Gastrocnemius medialis (tissue), 4 donors: ENCODE measurements at regions not wholly inside any gene's neighbourhood (a gene's known extent, or its start where the extent isn't known, plus 50 kb on each side); places are given as distances from the start of the nearest gene placed in this dataset.

Experiments used
- ATAC-seq, 2 donors: fragments of 150-250 bp; one replicate each; pipeline ENCODE4 v1.9.1; 2016
- DNase-seq, 2 donors: peaks; one replicate each; pipeline ENCODE4 v3.0.0-alpha.2; 2019
- H3K27ac ChIP-seq, 4 donors: fragments of 200-600 bp; sonication (generic); 1 replicate in 1 of 4; 2 replicates in 3 of 4; pipeline ENCODE4 v1.5.1; 2016 to 2018; ENCODE audit warnings: mild to moderate bottlenecking in 2 of 4, moderate library complexity in 1 of 4
- H3K27me3 ChIP-seq, 3 donors: fragments of 200-600 bp; sonication (generic) in 2 of 3; 1 replicate in 1 of 3; 2 replicates in 2 of 3; pipeline versions ENCODE4 v1.5.1 to v1.6.0; 2016 to 2019; ENCODE audit warnings: mild to moderate bottlenecking in 1 of 3, moderate library complexity in 1 of 3
- H3K36me3 ChIP-seq, 2 donors: fragments of 200-600 bp; sonication (generic) in 1 of 2; one replicate each; pipeline ENCODE4 v1.5.1; 2017 to 2018
- H3K4me1 ChIP-seq, 2 donors: fragments of 200-600 bp; sonication (generic) in 1 of 2; one replicate each; pipeline ENCODE4 v1.5.1; 2016 to 2017; ENCODE audit warnings: mild to moderate bottlenecking in 2 of 2
- H3K4me3 ChIP-seq, 4 donors: fragments of 200-600 bp; sonication (generic) in 3 of 4; 1 replicate in 1 of 4; 2 replicates in 3 of 4; pipeline ENCODE4 v1.5.1; 2016 to 2019; ENCODE audit warnings: mild to moderate bottlenecking in 2 of 4
- H3K9me3 ChIP-seq, 3 donors: fragments of 200-600 bp; sonication (generic) in 2 of 3; 1 replicate in 1 of 3; 2 replicates in 2 of 3; pipeline ENCODE4 v1.5.1; 2016 to 2019
- POLR2A ChIP-seq, 2 donors: fragments of 450-650 bp; IDR thresholded peaks; one replicate each; pipeline ENCODE4 v1.6.1; 2017; ENCODE audit warnings: antibody characterized with exemption in 2 of 2, mild to moderate bottlenecking in 2 of 2, moderate library complexity in 2 of 2
- in situ Hi-C, 4 donors: fragments of 200-750 bp; cut with MboI; loops; one replicate each; pipeline versions ENCODE4 v1.15.0 to v1.8.0; 2017; ENCODE audit warnings: low sequenced_read_pairs in 4 of 4
- intact Hi-C: fragments of 100-400 bp; cut with DNase I; formaldehyde crosslinking; loops from one replicate; pipeline ENCODE4 v1.15.1; 2023; ENCODE audit warnings: low total_unique reads
- TF ChIP-seq, protein P1 (sequence below), 5 experiments: fragments of 450-650 bp in 3 of 5; fragments of 200-600 bp in 2 of 5; sonication (generic) in 2 of 5; IDR thresholded peaks in 4 of 5; conservative IDR thresholded peaks in 1 of 5; 1 replicate in 4 of 5; 2 replicates in 1 of 5; pipeline ENCODE4 v1.5.1; 2016 to 2019; ENCODE audit warnings: antibody characterized with exemption in 5 of 5, mild to moderate bottlenecking in 3 of 5, moderate library complexity in 3 of 5

DNA sequence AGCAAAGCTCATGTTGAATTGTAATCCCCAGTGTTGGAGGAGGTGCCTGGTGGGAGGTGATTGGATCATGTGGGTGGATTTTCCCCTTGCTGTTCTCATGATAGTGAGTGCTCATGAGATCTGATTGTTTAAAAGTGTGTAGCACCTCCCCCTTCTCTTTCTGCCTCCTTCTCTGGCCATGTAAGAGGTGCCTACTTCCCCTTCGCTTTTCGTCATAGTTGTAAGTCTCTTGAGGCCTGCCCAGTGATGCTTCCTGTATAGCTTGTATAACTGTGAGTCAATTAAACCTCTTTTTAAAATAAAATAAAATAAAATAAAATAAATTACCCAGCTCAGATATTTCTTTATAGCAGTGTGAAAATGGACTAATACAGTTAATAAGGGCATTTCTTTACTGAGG lies 1025.7 kb downstream of the PLA2G4A start:
- ATAC-seq (no peak), DNase-seq (no peak)
- intact Hi-C loops (no loop called here), in situ Hi-C loops (no loop called here)
- TF ChIP-seq, protein P1, sequence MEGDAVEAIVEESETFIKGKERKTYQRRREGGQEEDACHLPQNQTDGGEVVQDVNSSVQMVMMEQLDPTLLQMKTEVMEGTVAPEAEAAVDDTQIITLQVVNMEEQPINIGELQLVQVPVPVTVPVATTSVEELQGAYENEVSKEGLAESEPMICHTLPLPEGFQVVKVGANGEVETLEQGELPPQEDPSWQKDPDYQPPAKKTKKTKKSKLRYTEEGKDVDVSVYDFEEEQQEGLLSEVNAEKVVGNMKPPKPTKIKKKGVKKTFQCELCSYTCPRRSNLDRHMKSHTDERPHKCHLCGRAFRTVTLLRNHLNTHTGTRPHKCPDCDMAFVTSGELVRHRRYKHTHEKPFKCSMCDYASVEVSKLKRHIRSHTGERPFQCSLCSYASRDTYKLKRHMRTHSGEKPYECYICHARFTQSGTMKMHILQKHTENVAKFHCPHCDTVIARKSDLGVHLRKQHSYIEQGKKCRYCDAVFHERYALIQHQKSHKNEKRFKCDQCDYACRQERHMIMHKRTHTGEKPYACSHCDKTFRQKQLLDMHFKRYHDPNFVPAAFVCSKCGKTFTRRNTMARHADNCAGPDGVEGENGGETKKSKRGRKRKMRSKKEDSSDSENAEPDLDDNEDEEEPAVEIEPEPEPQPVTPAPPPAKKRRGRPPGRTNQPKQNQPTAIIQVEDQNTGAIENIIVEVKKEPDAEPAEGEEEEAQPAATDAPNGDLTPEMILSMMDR (IDR thresholded peaks at IDR 0.05 in 4 of 5, conservative IDR thresholded peaks at IDR 0.05 in 1 of 5): no peak
- Histone ChIP-seq H3K9me3 (no peaks in the 10 kb centered on the region), H3K27me3 (no peaks in the 10 kb centered on the region), H3K4me1 (no peaks in the 10 kb centered on the region), H3K27ac (no peak overlapping the region), H3K4me3 (no peak overlapping the region), H3K36me3 (no peaks in the 10 kb centered on the region)

DNA sequence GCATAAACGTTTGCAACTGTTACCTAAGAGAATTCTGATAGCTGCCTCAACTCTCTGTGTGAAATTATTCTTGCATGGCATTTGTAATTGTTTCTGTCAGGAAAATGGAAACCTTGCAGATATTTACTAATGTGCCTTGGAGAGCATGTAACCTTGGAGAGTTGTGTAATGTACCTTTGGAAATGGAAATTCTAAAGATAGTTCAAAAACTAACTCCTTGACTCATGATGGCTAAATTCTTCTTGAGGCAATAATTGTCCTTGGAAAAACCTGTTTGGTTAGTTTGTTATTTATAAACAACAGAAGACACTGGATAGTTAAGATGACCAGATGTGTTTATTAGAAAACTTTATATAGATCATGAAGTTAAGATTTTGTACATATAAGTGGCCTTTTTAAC lies 1033.8 kb downstream of the PLA2G4A start:
- H3K27ac ChIP-seq: no peak overlapping the region
- DNase-seq (no peak), ATAC-seq (no peak)
- H3K36me3 ChIP-seq: no peaks in the 10 kb centered on the region
- no peak overlapping the region for H3K4me3 ChIP-seq
- TF ChIP-seq, protein P1 (IDR thresholded peaks at IDR 0.05 in 4 of 5, conservative IDR thresholded peaks at IDR 0.05 in 1 of 5): no peak
- no peak for TF ChIP-seq POLR2A (IDR thresholded peaks at IDR 0.05)
- in situ Hi-C loops (no loop called here), intact Hi-C loops (no loop called here)
- no peaks in the 10 kb centered on the region for H3K4me1 ChIP-seq
- no peaks in the 10 kb centered on the region for H3K9me3 ChIP-seq
- H3K27me3 ChIP-seq: no peaks in the 10 kb centered on the region

DNA sequence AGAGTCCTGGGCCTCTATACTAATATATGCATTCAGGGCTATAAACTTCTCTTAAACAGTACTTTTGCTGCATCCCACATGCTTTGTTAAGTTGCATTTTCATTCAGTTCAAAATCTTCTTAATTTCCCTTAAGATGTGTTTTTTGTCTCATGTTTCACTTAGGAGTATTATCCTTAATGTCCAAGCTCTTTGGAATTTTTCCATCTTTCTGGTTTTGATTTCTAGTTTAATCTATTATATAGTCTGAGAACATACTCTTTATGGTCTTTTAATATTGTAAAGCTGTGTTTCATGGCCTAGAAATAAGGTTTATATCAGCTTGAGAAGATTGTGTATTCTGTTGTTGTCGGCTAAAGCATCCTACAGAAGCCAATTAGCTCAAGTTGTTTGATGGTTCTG lies 1041.8 kb downstream of the PLA2G4A start:
- in situ Hi-C loops (no loop called here), intact Hi-C loops (no loop called here)
- Histone ChIP-seq H3K9me3 (no peaks in the 10 kb centered on the region), H3K4me1 (no peaks in the 10 kb centered on the region), H3K27ac (no peak overlapping the region), H3K4me3 (no peak overlapping the region), H3K27me3 (no peaks in the 10 kb centered on the region), H3K36me3 (no peaks in the 10 kb centered on the region)
- no peak for ATAC-seq
- DNase-seq: no peak
- no peak for TF ChIP-seq POLR2A (IDR thresholded peaks at IDR 0.05)
- TF ChIP-seq, protein P1 (IDR thresholded peaks at IDR 0.05 in 4 of 5, conservative IDR thresholded peaks at IDR 0.05 in 1 of 5): no peak

DNA sequence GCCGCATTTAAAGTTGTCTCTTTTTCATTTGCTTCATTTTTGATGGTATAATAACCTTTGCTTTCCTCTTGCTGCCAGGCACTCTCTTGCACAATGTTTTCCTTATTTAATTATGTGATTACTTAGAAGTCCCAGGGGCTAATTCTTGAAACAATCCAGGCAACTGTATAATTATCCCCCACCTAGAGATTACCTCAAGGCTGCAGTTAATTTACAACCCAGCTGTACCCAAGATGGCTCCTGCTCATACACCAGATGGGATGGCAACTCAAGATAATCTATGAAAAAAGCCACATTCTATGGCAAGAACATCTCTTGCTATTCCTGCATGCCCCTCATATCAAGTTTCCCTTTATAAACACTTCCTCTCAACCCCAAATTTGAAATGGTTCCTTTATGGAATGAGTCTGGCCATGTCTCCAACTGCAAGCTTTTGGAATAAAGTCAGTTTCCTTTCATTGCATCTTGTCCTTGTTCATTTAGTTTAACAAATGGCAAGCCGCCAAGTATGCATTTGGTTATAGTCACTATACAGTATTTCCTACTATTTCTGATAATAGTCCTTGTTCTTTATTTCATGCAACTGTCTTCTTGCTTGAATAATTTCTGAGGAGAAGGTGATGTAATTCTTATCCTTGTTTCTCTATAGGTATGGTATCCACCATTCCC lies 1042.6 kb downstream of the PLA2G4A start:
- Histone ChIP-seq H3K27ac (no peak overlapping the region), H3K4me3 (no peak overlapping the region), H3K36me3 (no peaks in the 10 kb centered on the region), H3K27me3 (no peaks in the 10 kb centered on the region), H3K4me1 (no peaks in the 10 kb centered on the region), H3K9me3 (no peaks in the 10 kb centered on the region)
- intact Hi-C loops (no loop called here), in situ Hi-C loops (no loop called here)
- ATAC-seq (no peak), DNase-seq (no peak)
- TF ChIP-seq, protein P1 (IDR thresholded peaks at IDR 0.05 in 4 of 5, conservative IDR thresholded peaks at IDR 0.05 in 1 of 5): no peak
- no peak for TF ChIP-seq POLR2A (IDR thresholded peaks at IDR 0.05)

DNA sequence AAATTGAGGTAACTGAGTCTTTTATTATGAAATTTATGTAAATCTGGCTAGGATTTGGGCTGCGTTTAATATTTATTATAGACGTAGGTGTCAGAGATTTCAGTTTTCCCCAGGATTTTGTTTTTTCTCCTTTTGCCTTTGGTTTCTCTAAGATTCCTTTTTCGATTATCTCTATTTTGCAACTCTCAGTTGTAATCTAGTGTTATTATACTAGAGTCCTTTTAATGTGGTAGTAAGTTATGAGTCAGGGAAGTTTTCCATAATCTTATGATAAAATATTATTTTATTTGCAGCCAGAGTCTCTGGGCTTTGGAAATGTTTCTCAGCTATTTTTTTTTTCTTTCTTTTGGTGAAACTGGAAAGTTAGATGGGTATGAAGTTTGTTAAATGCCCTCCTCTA lies 1043.8 kb downstream of the PLA2G4A start:
- H3K27ac ChIP-seq: no peak overlapping the region
- H3K4me1 ChIP-seq: no peaks in the 10 kb centered on the region
- intact Hi-C loops: no loop called here
- H3K27me3 ChIP-seq: no peaks in the 10 kb centered on the region
- H3K4me3 ChIP-seq: no peak overlapping the region
- DNase-seq (no peak), ATAC-seq (no peak)
- in situ Hi-C loops: no loop called here
- no peaks in the 10 kb centered on the region for H3K9me3 ChIP-seq
- TF ChIP-seq, protein P1 (IDR thresholded peaks at IDR 0.05 in 4 of 5, conservative IDR thresholded peaks at IDR 0.05 in 1 of 5): no peak
- no peak for TF ChIP-seq POLR2A (IDR thresholded peaks at IDR 0.05)
- H3K36me3 ChIP-seq: no peaks in the 10 kb centered on the region
